HUDEP-2 (cell line): ENCODE measurements at regions not wholly inside any gene's neighbourhood (a gene's known extent, or its start where the extent isn't known, plus 50 kb on each side); places are given as distances from the start of the nearest gene placed in this dataset.

ENCODE experiments used
- DNase-seq, 76 experiments: peaks; one replicate each; lab custom pipeline; 2025; ENCODE audit not compliant: unreplicated experiment in 76 of 76; lab: John Stamatoyannopoulos, UW

DNA sequence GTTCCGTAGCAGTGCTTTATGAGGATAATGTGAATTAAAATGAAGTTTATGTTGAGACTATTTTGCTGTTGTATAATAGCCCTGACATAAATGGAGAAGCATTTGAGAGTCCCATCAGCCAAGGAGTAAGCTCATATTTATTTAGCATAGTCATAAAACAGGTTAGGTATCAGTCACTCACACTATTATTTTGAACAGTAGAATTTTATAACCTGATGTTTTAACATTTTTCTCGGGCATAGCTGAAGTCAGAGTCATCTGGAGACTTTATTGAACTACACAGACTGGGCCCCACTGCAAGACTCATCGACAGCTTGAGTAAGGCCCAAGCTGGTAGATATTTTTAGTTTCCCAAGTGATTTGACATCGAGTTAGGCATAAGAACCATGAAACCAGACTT lies 620.3 kb upstream of the WWC1 start:
- DNase-seq: no peak

DNA sequence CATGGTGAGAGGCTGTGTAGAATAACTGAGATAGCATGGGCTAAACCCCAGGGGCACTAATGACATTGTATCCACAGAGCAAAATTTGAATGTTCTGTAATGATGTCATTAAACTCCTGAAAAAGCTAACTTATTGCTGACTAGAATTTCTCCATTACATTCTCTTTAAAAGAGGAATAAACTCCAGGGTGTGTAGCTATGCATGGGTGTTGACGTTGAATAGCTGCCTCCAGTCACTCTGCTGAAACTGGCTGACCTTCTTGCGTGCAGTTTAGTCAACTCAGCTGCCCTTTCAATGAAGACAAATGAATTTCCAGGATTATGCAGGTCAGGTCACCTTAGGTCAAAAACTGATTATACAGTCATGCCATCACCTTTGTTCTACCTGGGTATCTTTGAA lies 617.5 kb upstream of the WWC1 start:
- DNase-seq: no peak

DNA sequence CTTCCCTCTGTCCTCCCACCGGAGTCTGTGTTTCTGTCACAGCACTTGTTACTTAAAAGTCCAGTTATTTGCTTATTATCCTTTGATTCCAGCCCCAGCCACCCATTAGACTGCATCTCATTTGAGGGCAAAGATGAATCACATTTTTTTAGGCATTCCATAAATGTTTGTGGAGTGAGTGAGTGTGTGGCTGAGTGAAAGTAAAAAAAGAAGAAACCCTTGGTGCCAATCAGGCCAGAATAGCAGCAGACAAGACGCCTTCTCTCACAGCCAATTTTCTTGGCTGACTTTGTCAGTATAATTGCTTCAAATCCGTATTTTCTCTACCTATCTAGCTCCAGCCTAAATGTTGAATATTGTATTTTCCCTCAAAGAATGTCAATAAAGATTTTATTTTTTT lies 613.0 kb upstream of the WWC1 start:
- DNase-seq: no peak

DNA sequence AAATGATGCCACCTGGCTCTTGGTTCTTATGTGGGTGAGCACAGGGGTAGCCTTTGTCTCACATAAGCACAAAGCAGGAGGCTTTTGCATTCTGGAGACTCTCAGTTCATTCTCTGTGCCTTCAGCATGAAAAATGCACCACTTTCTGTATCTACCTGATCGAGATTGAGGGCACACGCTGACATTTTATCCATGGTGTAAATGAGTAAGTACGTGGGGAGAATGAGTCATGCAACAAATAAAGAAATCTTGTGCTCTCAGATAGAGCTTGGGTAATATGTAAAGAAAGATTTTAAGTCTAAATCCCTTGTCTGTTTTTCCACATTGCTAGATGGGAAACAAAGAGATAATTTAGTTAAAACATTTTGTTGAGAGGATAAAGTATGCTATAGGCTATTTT lies 607.2 kb upstream of the WWC1 start:
- DNase-seq: no peak

DNA sequence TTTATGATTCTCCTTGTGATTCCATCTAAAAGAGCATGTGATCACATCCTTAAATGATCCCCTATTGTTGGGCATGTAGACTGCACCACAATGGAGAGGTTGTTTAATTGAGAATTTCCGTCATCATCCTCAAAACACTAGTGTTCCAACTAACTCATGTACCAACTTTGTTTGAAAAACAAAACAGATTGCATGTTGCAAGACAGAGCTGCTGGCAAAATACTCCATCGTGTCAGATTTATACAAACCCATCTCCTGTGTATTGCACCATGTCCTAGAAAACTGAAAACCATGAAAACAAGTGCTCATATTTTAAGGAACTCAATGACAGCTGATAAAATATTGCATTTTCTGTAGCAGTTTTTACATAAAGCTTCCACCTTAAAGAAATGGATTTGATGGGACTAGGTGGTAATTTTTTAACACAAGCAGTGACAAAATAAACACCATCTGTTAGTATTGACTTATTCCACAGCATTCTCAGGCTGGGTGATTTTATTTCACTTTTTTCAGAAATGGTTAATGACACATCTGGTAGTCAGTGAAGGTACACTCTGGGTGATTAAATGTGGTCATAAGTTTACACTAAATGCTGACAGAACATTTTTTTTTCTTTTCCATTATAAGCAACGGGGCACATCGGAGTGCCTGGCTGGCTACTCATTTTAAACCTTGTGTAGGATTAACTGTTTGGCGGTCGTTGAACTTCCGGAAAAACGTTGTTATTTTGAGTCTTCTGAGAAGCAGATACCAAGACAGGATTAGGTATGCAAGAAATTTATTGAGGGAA lies 602.9 kb upstream of the WWC1 start:
- no peak for DNase-seq

DNA sequence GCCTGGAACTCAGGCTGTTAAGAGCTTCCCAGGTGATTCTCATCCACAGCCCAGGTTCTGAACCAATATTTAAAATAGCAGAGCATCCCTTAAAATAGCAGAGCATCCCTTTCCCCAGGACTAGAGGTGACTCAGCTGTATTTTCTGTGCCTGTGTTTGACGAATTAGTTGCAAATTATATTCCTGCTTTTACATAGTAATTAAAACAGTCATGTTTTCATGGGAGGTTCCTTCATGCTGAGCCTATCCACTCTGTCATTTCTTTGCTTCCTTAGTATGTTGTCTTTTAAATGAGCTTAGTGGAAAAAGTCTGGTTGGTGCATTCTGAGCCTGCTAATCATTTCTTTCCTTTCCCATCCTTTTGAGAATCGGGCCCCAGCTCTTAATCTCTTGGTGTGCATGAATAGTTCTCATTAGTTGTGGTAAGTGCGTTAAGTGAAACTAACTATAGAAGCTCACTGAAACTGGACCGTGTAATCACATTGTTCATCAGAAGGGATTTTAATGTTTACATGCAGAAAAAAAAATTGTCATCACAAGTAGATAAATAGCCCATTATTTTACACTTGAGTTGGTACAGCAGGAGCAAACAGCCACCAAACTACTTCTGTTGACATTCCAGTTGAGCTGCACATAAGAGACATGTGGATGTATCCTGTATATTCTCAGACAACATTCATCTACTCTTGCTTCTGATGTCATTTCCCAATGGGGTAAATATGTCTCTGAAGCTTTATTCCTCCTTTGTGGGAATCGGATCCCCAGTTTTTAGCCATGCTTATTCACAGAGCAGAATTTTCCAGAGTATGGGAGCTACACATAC lies 596.9 kb upstream of the WWC1 start:
- no peak for DNase-seq

DNA sequence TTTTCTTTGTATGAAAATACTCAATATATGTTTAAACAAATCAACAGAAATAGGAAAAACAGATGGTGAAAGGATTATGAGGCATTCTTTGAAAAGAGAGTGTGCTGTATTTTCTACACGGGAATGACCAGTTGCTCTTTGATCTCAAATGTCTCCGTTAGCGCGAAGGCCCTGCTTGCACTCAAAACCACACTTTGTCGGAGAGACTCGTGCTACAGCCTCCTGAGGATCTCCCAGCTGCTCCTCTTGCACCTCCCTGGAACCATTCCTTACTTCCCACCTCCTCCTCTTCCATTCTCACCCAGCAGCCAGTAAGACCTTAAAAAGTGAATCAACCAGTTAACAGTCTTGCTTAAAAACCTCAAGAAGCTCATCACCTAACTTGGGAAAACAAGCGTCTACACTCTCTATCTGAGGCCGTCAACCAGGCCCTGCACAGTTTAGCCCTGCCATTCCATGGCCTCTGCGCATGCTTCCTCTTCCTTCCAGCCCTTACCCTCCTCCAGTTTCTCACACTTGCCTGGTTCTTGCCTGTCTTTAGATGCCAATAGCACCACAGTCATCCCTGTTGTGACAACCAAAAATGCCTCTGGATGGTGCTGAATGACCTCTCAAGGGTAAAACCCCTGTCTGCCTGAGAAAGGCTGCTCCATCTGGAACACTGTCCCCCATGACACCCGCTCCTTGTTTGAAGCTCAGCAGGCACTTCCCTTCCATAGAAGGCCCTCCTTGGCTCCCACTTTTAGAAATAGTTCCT lies 594.7 kb upstream of the WWC1 start:
- DNase-seq: no peak

DNA sequence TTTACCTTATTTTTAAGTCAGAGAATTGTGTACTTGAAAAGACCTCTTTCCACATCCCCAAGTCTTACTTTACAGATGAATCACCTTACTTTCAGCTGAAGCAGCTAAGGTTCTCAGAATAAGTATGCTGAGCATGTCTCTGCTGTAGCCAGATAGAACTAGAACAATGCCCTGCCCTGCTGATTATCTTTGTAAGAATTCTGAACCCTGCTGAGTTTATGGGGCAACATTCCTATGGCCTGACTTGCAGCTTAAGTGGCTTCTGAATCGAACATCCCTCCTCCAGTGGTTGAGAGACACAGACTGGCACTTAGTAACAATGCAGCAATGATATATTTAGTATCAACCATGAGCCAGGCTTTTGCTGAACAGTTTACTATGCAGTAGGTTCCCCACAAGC lies 592.0 kb upstream of the WWC1 start:
- no peak for DNase-seq

DNA sequence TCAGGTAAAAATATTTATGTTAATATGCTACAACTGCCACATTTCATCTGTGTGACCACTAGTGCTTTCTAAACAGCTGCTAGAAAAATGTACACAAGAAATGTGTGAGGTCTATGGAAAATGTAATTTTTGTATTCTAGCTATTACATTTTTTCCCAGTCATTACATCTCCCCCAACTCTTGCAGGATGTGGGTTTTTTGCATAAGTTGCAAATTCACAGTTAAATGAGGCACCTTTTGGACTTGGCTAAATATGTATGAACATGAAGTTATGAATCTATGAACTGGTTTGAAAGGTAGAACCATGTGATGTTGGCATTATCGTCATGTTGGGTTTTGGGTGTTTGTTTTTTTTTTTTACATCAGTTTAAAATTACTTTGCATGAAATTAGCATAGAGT lies 590.4 kb upstream of the WWC1 start:
- no peak for DNase-seq

DNA sequence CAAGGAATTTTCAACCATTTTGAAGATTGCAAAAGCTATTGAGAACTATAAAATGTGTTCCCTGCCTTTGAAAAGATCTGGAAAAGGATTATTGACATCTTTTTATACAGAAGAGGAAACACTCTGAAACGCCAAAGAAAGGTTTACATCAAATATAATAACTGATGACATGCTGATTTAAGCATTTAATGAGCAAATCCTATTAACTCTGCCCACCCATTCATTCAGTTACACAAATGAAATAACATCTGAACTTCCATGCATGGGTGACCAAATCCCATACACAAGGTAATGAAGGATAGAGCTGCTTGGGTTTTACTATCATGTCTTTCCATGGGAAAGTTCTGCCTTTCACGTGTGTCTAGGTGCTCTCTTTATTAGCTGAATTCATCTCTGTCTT lies 589.4 kb upstream of the WWC1 start:
- DNase-seq: no peak

DNA sequence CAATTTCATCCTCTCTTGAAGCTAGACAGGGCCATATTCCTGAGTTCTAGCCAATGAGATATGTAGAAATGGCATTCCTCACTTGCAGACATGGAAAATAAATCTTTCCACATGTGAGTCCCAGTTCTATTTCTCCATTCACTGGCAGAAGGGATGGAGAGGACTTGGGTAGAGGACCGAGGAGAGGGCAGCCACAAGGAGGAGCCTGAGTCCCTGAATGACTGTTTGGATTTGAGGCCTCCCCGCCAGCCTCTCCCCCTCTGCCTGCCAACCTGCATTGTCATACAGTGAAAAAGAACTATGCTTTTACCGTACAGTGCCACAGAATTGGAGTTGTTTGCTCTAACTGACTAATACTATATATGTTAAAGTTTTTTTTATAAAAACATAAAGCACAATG lies 583.0 kb upstream of the WWC1 start:
- no peak for DNase-seq

DNA sequence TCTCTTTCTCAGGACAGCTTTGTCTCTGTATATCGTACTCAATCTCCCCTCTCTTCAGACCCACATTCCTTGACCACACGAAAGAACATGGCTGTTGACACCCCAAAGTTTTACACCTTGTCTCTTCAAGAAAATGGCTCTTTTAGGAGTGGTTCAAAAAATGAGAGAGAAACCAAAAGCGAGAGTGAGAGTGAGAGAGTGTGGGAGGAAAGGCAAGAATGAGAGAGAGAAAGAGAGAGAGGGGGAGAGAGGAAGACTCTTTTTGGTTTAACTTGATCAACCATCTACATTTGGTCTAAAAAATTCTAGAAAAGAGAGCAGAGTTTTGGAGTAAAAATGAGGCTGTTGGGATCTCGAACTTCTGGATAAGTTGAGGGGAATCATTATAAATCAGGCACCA lies 581.8 kb upstream of the WWC1 start:
- DNase-seq: no peak

DNA sequence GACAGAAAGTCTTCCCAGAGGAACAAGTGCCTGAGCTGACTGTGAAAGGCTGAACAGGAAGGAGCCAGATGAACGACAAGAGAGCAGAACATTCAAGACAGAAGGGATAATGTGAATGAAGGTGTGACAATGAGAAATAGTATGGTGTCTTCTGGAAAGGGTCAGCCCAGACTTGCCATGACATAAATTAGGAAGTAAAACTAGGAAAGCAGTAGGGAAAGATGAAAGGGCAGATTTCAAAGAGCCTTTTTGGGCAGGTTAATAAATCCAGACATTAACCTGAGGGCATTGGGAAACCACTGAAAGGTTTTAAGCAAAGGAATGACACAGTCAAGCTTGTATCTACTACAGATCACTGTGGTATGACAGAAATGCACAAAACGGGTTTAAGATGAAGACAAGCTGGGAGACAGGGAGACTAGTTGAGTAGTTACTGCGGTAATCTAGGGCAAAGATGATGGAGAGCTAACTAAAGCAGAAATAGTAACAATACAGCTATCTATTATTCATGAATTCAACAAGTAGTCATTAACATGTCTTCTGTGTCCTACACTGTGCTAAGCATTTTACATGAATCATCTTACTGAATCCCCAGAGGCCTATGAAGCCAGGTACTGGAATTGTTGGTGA lies 580.9 kb upstream of the WWC1 start:
- DNase-seq: no peak

DNA sequence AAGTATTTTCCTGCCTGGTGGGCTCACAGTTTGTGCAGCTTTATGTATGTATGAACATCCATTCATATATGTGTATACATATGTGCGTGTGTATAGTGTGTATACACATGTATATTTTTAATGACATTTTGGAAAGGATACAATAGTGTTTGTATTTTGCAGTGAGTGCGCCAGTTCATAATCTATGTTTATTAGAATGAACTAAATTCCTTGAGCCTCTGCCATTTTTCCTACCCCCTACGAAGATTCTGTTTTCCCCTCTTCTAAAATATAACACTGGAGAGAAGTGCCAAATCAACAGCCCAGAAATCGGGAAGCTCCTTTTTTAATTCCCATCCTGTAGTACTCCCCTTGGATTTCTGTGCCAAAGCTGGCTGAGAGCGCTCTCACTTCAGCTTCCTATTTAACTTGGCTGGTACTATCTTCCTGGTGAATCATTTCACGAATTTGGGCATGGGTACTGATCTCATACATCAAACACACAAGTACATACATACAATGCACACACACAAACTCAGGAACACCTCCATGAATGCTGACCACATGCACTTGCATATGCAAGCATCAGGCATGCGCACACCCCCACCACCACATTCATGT lies 578.4 kb upstream of the WWC1 start:
- no peak for DNase-seq

DNA sequence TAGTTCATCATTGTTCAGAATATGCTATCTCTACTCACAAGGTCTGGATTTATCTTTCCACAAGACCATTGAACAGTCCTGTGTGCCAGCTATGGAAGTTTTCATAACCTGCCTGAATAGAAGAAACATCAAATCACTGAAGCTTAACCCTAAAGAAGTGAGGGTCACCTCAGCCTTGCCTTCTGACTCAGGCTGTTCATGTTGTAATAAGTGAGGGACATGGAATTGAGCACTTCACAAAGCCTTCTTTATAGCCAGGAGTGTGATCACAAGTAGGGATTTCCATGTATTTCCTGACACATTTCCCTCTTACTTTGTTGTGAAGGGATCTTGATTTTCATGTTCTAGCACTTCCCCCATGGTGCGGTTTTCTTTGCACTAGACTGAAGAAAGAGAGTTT lies 577.5 kb upstream of the WWC1 start:
- DNase-seq: no peak

DNA sequence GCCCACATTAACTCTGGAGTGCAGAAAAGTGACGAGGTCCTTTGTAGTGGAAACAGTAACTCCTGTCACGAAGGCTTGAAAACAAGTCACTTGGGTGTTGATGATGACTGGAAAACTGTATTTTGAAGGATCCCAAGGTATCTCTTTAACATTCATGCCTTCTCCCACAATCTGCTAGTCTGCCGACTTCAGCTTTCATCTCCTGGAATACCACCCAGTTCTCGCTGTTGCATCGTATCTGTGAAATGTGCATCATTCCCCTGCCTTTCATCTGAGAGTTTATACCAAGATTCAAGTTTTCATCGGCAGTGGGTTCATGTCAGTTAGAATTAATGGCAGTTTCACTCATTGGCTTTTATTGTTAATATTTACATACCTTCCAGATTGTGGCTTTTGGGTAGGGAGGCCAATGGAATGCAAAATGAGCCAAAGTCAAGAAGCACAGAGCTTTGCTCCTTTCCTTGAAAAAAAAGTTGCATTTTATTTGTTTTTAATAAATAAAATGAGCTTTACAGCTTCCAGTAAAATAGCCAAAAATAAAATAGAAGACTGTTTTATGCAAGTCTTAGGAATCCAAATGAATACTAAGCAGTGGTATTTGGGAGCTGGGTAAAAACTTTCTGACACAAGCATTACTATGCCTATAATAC lies 575.2 kb upstream of the WWC1 start:
- no peak for DNase-seq

DNA sequence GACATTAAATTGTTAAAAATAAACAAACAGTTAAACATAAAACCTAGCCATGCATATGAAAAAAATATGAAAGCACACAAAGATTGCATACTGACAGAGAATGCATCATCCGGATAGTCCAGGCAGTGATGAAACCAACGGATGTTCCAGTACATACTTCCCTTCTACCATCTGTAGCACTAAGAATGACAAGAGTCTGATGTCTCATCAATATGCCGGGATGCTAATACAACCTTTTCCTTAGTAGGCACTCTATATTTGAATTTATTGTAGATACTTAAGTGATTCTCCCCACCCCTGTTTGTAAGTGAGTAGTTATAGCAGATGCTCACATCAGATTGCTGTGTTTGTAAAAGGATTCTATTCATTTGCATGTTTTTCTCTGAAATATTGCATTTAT lies 571.2 kb upstream of the WWC1 start:
- no peak for DNase-seq

DNA sequence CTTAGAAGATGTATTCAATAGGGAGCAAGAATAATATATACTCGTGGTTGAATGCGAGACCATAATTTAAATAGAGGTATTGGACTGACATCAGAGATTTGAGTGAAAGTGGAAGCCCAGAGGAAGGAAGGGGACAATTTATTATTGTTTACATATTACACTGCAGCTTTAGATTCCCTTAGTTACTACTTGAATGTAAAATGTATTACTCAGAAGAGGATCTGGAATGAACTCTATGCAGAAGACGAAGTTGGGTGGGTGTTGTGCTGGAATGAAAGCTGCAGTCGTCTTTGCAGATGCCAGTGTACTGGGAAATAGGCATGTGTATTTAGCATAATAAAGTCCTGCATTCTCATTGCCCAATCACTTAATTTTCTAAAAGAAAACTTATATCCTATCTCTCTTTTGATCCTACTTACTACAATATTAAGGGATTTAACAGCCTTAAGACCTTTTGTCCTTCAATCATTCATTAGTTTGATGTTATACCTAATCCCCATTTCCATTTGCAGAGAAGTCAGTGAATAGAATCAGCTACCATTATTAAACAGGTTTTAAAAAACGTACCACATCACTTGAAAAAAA lies 570.7 kb upstream of the WWC1 start:
- no peak for DNase-seq

DNA sequence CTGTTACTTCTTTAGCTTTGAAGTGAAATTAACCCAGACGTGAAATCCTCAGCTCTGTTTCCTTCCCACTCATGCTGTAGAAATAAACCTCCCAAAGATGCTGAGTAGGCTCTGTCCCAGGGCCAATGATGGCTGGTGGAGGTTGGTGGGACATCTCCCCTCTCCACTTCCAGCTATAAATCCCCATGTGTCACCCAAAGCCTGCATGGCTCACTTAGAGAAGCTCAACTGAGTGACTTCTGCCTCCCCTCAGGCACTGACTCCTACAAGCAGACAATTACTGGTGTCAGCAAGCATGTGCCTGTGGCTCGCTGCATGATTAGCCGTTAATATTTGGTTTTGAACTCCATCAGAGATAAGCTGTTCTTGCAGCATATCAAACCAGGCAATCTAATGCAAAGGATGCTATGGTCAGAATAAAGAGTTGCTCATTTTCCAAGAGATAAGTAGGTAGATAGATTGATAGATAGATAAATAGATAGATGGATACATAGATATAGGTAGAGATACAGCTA lies 569.5 kb upstream of the WWC1 start:
- no peak for DNase-seq
